ENCODE measurements at regions not wholly inside any gene's neighbourhood (a gene's known extent, or its start where the extent isn't known, plus 50 kb on each side); places are given as distances from the start of the nearest gene placed in this dataset.

GRCh38 chr14:100440758-100441203, 117.6 kb downstream of the SLC25A47 start:
- DNase-seq = no peak

GRCh38 chr14:100441271-100441947, 118.3 kb downstream of the SLC25A47 start:
- no peak for DNase-seq

DNA sequence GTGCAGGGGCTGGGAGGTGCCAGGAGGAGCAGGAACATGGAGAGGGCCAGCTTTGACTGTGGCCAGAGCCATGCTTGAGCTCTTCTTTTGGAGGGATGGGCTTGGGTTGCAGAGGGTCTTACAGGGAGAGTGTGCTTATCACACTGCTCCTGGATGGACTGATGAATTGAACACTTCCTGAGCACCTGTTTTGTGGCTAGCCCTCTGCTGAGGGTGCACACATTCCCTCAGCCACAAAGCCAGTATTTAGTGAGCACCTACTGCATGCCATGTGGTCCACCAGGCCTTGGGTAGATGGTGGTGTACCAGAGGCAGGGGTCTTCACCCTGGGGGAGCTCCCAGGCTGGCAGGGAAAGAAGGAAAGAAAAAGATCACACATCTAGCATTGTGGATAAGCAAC, 118.9 kb downstream of the SLC25A47 start:
- DNase-seq = no peak

DNA sequence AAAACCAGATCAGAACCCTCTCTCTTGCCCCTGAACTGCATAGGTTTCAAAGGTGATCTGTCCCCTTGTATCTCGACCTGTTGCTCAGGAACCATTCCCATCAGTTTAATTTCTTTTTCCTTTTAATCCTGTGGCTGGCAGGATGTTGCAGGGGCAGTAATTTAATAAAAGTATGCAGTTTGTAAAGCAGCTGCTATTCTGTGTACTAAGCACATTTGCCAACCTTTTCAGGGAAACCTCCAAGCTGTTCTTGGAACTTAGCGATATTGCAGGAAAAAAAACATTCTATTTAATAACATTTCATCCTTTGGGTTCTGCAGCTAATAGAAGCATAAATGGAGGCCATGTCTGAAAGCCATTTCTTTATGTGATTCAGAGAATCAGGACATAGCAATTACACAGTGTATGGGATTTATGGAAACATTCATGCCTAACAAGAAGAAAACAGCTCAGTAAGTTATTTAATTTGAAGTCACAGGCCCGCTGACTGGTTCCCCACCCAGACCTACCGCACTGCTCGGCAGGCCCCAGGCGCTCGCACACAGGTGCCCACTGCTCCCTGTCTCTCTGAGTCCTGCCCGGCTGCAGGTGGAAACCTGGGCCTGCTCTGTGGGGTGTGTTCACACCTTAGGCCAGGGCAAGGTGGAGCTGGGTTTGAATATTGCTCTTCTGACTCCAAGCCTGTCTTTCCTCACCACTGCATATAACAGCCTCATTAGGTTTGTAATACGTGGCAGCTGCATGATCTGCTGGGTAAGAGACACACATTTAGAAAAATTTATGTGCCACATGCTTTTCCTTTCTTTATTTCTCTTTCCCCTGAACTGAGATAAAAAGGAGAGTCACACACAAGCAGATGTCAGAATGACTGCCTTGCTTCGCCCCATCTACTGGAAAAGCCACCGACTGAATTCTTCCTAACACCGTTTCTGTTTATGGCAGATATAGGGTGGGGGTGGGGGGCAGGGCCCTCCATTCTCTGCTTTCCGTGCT, 119.7 kb downstream of the SLC25A47 start:
- DNase-seq = no peak

DNA sequence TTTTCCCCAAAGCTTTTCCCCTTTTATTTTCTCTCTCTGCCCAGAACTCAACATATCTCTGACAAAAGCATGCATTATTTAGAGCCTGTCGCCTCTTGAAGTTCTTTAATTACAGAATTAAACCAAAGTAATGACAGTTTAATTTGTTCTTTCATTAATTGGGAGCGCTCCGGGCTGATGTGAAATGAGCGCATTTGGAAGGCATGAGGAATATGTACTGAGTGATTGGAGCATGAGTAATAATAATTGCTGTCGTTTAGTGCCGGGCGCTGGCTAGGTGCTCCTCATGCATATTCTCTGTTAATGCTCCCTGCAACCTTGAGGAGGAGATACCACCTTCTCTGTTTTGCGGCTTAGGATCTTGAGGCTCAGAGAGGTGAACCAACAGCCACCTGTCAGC, 120.5 kb downstream of the SLC25A47 start:
- no peak for DNase-seq

- no peak for DNase-seq
These were observed 122.4 kb downstream of the SLC25A47 start for GRCh38 chr14:100445436-100446088.

- peak in 1 of 2 donors; percentile 15 for DNase-seq
These were observed 123.4 kb downstream of the SLC25A47 start for GRCh38 chr14:100446572-100446971.

DNA sequence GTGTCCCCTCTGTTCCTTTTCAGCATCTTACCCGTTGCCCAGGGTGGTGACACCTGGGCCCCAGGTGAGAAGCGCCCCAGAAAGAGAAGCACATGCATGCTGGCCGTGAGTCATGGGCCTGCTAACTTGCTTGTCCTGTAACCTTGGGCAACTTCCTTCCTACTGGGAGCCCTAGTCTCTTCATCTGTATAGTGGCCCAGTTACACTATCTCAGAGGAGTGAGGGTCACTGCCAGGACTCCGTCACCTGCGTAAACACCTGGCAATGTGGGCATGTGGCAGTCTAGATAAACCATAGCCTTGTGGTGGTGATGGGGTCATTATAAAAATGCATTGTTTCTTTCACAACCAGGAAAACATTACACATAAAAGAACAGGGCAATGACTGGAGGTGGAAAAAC, 125.2 kb downstream of the SLC25A47 start:
- no peak for DNase-seq

DNA sequence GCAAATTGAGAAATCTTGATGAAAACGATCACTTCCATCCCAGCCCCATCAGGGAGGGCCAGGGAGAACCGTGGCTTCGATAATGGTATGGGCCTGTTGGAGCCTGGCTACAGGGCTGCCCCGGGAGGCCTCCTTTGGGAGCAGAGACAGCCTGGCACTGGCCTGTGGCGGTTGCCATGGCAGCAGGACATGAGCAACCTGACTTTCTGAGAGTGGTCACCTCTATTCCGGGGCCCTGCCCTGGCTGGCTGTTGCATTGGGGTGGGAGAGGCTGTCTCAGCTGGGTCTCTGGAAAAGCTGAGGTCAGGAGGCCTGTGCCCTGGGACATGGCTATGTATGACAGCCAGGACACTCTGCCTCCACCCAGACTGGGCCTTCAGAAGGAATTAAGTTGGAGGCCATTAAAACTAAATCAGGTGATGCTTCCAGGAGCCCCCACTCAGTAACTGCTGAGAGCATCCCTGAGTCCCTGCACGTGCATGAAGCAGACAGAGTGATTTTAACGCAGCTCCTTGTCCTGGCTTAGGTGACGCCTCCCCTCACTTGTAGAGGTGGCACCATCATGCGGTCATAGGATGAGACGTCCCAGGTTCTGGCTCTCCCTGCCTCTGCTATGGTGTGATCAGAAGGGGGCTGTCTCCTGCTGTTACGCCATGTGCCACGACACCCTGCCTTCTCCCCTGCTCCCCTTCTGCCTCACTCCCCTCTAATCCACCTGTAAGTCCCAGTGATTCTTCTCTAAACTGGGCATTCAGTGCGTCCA, 126.3 kb downstream of the SLC25A47 start:
- no peak for DNase-seq

- DNase-seq = no peak
These were observed 126.9 kb downstream of the SLC25A47 start for GRCh38 chr14:100450049-100450448.

- no peak for DNase-seq
These were observed 127.6 kb downstream of the SLC25A47 start for GRCh38 chr14:100450736-100451135.

GRCh38 chr14:100451264-100451663, 128.1 kb downstream of the SLC25A47 start:
- no peak for DNase-seq

GRCh38 chr14:100453930-100454329, 130.8 kb downstream of the SLC25A47 start:
- DNase-seq = no peak

DNA sequence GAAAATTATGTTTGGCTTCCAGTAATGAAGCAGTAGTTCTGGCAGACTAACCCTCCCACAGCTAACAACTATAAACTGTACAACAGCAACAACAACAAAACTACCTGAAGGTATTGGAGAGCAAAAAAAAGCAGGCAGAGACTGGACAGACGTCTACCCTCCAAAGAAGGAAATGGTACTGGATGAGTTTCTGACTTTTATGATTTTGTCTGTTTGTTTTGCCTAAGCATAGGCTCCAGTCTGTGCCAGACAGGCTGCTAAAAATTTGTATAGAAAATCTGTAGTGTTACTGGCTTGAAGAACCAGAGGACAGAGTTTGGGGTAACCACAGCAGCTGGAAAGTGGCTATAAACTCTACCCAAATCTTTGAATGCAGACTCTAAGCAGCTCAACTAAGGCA, 131.3 kb downstream of the SLC25A47 start:
- DNase-seq = no peak

DNA sequence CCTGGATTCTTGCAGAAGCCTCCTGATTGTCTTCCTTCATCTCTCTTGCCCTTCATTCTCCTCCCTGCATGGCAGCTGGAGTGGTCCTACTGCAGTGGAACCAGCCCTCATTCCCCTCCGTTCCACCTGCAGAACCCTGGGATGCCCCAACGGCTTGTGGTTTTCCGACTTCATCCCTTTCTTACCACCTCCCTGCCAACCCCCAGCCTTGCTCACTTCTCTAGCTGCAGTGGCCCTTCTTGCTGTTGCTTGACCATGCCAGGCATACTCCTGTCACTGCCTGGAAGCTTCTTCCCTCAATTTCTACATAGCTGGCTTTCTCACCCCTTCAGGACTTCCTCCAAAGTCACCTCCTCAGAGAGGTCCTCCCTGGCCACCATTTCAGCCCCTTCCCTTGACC, 123.3 kb downstream of the BEGAIN start:
- DNase-seq = no peak

- DNase-seq = no peak
These were observed 120.9 kb downstream of the BEGAIN start for GRCh38 chr14:100466111-100466856.

GRCh38 chr14:100467046-100467750, 120.0 kb downstream of the BEGAIN start:
- no peak for DNase-seq

GRCh38 chr14:100467939-100468338, 119.3 kb downstream of the BEGAIN start:
- no peak for DNase-seq

GRCh38 chr14:100468557-100468956, 118.7 kb downstream of the BEGAIN start:
- no peak for DNase-seq

DNA sequence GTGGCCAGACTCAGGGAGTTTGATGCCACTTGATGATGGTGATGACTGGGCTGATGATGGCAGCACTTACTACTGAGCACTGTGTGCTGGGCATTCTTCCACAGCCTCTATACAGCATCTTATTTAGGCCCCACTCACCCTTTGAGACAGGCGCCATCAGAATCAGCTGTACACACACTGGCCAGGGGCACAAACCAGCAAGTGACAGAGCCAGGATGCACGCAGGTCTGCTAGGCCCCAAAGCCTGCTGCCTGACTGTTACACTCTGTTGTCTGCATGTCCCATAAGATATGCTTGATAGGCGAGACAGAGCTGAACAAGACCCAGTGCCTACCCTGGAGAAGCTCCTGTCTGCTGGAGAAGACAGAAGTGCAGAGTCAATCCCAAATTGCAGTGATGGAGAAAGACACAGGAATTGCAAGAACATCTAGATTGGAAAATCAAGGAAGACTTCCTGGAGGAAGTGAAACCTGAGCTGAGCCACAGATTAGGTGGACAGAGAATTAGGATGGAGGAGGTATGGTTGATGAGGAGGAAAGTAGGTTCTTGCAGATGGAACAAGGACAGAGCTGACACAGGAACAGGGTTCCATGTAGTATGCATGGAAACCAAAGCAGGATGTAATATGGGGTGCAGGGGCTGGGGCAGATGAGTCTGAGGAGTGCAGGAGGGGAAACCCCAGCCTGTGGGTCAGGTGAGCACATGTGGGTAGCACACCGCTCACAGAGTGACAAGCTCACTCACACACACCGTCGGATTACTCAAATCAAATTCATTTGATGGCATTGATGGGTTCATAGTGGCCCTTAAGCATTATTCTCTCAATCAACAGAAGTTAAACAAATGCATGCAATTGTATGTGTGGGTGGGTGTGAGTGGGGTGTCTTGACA, 117.3 kb downstream of the BEGAIN start:
- DNase-seq = no peak

Data from stimulated activated CD4-positive, alpha-beta T cell treated with anti-CD3 and anti-CD28 coated beads, Interleukin-2, amount 100 ng/mL, for 24 hours (primary cell).